ENCODE measurements at regions not wholly inside any gene's neighbourhood (a gene's known extent, or its start where the extent isn't known, plus 50 kb on each side); places are given as distances from the start of the nearest gene placed in this dataset.

- TF ChIP-seq RERE (CRISPR knock-in tag; IDR thresholded peaks at IDR 0.05; ENCODE audit: borderline replicate concordance) = no peak
- no peak for TF ChIP-seq MITF (IDR thresholded peaks at IDR 0.05)
- TF ChIP-seq ZNF740 (CRISPR knock-in tag; IDR thresholded peaks at IDR 0.05) = no peak
- TF ChIP-seq ZNF740 (tag; IDR thresholded peaks at IDR 0.05) = no peak
- TF ChIP-seq UBTF (IDR thresholded peaks at IDR 0.05; ENCODE audit: borderline replicate concordance in 1 of 2, low read depth in 2 of 2, low read length in 2 of 2) = no peak
- no peak for TF ChIP-seq KDM4B (IDR thresholded peaks at IDR 0.05; ENCODE audit: borderline replicate concordance in 2 of 2, low read depth in 1 of 2)
- no peak for TF ChIP-seq POLR2G (IDR thresholded peaks at IDR 0.05; ENCODE audit: low read depth, low read length)
- TF ChIP-seq ARID4B (CRISPR knock-in tag; IDR thresholded peaks at IDR 0.05) = no peak
These were observed 432.7 kb downstream of the FOXO1 start (continued) for GRCh38 chr13:40233731-40234195.
